HUES6 (cell line): ENCODE measurements at regions not wholly inside any gene's neighbourhood (a gene's known extent, or its start where the extent isn't known, plus 50 kb on each side); places are given as distances from the start of the nearest gene placed in this dataset.
A peak's percentile ranks its signal among the peaks of the same experiment; 100 is the strongest.
"Not testable (repeated sequence)": the region's sequence is repeated elsewhere in the genome, so short reads cannot be mapped to it uniquely, and the experiment has no call there.

Experiments used
- H3K27ac ChIP-seq: 2 replicates; pipeline ENCODE4 v1.7.0; 2013; ENCODE audit warnings: low read depth, mild to moderate bottlenecking, low read length, inconsistent platforms
- H3K27me3 ChIP-seq: 2 replicates; pipeline ENCODE4 v1.6.1; 2013; ENCODE audit warnings: low read length; ENCODE audit not compliant: control insufficient read depth, insufficient read depth
- H3K36me3 ChIP-seq: 2 replicates; pipeline ENCODE4 v1.6.1; 2013; ENCODE audit warnings: low read length; ENCODE audit not compliant: control insufficient read depth, insufficient read depth
- H3K4me1 ChIP-seq: 2 replicates; pipeline ENCODE4 v1.6.1; 2013; ENCODE audit warnings: low read length; ENCODE audit not compliant: control insufficient read depth, insufficient read depth
- H3K4me3 ChIP-seq: 2 replicates; pipeline ENCODE4 v1.5.1; 2013; ENCODE audit warnings: low read depth, low read length
- H3K9ac ChIP-seq: one replicate; pipeline ENCODE4 v1.6.1; 2013; ENCODE audit warnings: mild to moderate bottlenecking, low read length
- H3K9me3 ChIP-seq: 2 replicates; pipeline ENCODE4 v1.6.1; 2013; ENCODE audit warnings: low read depth, low read length; ENCODE audit not compliant: control insufficient read depth, insufficient read depth

DNA sequence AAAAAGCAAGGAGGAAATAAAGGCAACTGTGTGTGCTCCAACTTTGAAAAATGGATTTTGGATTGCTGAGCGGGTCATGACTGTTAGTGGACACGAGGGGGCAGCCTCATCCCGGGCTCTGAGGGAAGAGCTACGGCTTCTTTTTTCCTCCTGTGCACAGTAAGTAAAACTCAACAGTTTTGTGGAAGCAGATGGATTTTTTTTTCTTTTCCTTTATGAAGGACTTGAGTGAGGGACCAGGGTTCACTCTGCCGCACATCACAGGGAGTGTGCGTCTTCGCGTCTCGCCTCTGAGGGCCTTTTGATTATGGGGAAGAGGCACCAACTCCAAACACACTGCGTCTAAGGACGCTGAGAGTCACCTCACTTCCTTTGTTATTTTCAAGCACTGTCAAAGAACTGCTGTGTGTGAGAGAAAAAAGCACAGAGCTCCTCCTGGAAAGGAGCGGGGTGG, 80.3 kb upstream of the GOT2 start:
- H3K27ac ChIP-seq, result no peak overlapping the region
- H3K4me3 ChIP-seq, result peak overlapping the region; percentile 60

DNA sequence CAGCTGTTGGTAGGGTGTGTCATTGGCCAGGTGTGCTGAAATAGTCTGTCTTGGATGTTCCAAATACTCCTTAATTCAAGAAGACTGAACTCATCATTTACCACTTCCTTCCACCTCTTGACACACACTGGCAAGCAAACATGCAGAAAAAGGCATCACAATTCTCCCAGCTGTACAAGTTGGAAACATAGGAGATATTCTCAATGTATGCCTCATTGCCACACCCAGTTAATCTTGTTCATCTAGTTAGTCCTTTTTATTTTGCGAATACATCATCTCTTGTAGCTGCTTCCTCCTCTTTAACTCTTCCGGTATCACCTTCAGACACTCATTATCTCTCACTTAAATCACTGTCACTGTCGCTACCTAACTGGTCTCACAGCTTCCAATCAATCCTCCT, 75.1 kb upstream of the GOT2 start:
- Histone ChIP-seq H3K9me3 (peaks cover 11% of the 10 kb centered on the region), H3K27ac (no peak overlapping the region), H3K27me3 (no peaks in the 10 kb centered on the region), H3K4me3 (no peak overlapping the region), H3K9ac (no peak overlapping the region), H3K36me3 (no peaks in the 10 kb centered on the region), H3K4me1 (no peaks in the 10 kb centered on the region)

More for the DNA sequence above, 80.3 kb upstream of the GOT2 start:
- Histone ChIP-seq H3K9me3 (no peaks in the 10 kb centered on the region), H3K4me1 (peaks cover 3% of the 10 kb centered on the region; the same call in 1 of the 2 replicates), H3K9ac (peak overlapping the region; percentile 63), H3K27me3 (no peaks in the 10 kb centered on the region), H3K36me3 (no peaks in the 10 kb centered on the region)

DNA sequence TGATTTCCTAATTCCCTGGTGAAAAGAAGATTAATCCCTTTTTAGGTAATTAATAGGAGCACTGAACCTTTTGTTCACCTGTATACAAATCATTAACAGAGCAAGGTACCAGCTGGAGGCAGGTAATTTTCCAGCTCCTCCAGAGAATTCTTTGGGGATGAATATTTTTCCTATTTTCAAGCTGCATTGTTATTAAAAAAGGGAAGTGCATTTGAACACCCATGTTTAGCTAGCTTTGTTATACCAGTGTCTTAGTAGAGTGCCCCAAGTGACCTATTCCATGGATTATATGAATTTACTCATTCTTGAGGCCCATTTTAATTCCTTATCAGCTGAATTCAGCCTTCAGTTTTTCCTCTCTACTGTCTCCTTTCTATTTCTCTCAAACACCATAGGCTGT, 73.2 kb upstream of the GOT2 start:
- Histone ChIP-seq H3K9ac (no peak overlapping the region), H3K36me3 (no peaks in the 10 kb centered on the region), H3K9me3 (peaks cover 24% of the 10 kb centered on the region), H3K4me1 (no peaks in the 10 kb centered on the region), H3K27me3 (no peaks in the 10 kb centered on the region), H3K27ac (no peak overlapping the region), H3K4me3 (no peak overlapping the region)

DNA sequence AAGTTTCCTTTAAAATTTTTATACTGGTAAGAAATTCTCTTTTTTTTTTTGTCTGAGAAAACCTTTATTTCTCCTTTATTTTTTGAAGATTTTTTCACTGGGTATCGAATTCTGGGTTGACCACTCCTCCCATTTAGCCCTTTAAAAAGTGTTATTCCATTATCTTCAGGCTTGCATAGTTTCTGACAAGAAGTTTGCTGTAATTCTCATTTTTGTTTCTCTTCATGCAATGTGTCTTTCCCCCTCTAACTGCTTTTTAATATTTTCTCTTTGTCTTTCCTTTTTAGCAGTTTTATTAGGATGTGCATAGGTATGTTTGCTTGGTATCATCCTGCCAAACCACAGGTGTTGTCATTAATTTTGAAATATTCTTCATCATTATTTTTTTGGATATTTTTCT, 67.7 kb upstream of the GOT2 start:
- no peak overlapping the region for H3K9ac ChIP-seq
- no peaks in the 10 kb centered on the region for H3K27me3 ChIP-seq
- H3K4me3 ChIP-seq, result no peak overlapping the region
- peaks cover 31% of the 10 kb centered on the region for H3K9me3 ChIP-seq
- H3K36me3 ChIP-seq, result no peaks in the 10 kb centered on the region
- H3K27ac ChIP-seq, result no peak overlapping the region
- H3K4me1 ChIP-seq, result no peaks in the 10 kb centered on the region

DNA sequence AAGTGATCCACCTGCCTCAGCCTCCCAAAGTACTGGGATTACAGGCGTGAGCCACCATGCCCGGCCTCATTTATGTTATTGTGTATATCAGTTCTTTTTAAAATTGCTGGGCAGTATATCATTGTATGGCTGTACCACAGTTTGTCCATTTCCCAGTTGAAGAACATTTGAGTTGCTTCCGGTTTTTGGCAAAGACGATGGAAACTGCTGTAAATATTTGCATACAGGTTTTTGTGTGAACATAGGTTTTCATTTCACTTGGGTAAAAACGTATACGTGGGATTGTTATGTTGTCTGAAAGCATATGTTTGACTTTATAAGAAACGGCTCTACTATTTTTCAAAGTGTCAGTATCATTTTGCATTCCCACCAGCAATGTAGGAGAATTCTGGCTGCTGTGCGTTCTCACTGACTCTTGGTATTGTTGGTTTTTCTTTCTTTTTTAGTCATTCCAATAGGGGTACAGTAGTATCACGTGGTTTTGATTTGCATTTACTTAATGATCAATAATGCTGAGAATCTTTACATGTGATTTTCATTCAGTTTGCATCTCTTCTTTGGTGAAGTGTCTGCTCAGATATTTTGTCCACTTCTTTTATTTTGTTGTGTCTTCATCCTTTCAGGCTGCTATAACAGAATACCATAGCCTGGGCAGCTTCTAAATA, 63.2 kb upstream of the GOT2 start:
- Histone ChIP-seq H3K36me3 (no peaks in the 10 kb centered on the region), H3K27ac (no peak overlapping the region), H3K4me3 (no peak overlapping the region), H3K9me3 (peaks cover 7% of the 10 kb centered on the region), H3K27me3 (no peaks in the 10 kb centered on the region), H3K4me1 (peaks cover under 1% of the 10 kb centered on the region; the same call in 1 of the 2 replicates), H3K9ac (no peak overlapping the region)

DNA sequence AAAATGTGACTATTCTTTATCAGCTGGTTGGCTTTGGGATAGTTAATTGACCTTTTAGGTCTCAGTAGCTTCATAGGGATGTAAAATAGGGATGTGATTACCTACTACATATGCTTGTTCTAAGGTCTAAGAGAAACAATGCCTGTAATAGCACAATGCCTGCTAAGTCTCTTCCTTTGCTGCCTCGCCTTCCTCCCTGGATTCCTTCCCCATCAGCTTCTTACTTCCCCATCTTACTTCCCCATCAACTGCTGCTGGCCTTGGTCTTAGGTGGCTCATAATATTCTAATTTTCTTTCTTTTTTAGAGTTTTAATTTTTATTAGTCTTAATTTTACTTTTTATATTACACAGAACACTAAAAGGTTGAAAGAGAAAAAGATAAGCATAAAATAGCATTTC, 59.2 kb upstream of the GOT2 start:
- H3K9me3 ChIP-seq, result no peaks in the 10 kb centered on the region
- no peaks in the 10 kb centered on the region for H3K27me3 ChIP-seq
- H3K4me1 ChIP-seq, result peaks cover 8% of the 10 kb centered on the region; the same call in 1 of the 2 replicates
- H3K9ac ChIP-seq, result no peak overlapping the region
- H3K4me3 ChIP-seq, result no peak overlapping the region
- H3K27ac ChIP-seq, result no peak overlapping the region
- no peaks in the 10 kb centered on the region for H3K36me3 ChIP-seq

GRCh38 chr16:58792188-58792587, 58.1 kb upstream of the GOT2 start:
- H3K27me3 ChIP-seq, result no peaks in the 10 kb centered on the region
- H3K27ac ChIP-seq, result no peak overlapping the region
- H3K9ac ChIP-seq, result no peak overlapping the region
- peaks cover 8% of the 10 kb centered on the region; the same call in 1 of the 2 replicates for H3K4me1 ChIP-seq
- H3K36me3 ChIP-seq, result no peaks in the 10 kb centered on the region
- no peak overlapping the region for H3K4me3 ChIP-seq
- H3K9me3 ChIP-seq, result no peaks in the 10 kb centered on the region

DNA sequence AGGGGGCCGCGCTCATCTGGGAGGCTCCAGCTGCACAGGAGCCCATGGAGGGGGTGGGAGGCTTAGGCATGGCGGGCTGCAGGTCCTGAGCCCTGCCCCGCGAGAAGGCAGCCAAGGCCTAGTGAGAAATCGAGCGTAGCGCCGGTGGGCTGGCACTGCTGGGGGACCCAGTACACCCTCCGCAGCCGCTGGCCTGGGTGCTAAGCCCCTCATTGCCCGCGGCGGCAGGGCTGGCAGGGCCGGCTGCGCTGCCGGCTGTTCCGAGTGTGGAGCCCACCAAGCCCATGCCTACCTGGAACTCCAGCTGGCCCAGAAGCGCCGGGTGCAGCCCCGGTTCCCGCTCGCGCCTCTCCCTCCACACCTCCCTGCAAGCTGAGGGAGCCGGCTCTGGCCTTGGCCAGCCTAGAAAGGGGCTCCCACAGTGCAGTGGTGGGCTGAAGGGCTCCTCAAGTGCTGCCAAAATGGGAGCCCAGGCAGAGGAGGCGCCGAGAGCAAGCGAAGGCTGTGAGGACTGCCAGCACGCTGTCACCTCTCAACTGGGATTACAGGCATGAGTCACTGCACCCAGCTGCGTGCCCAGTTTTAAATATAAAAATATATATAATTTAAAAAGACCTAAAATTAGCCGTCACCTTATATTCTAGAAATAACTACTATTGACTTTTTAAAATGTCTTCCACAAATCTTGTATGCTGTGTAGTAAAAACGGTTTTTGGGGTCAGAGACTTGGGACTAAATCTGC, 56.9 kb upstream of the GOT2 start:
- not testable (repeated sequence) for H3K9ac ChIP-seq, H3K27ac ChIP-seq, H3K27me3 ChIP-seq, H3K4me1 ChIP-seq, H3K36me3 ChIP-seq, H3K9me3 ChIP-seq, H3K4me3 ChIP-seq

GRCh38 chr16:58789351-58789750, 55.2 kb upstream of the GOT2 start:
- Histone ChIP-seq H3K9ac (no peak overlapping the region), H3K27me3 (no peaks in the 10 kb centered on the region), H3K4me1 (peaks cover 8% of the 10 kb centered on the region; the same call in 1 of the 2 replicates), H3K27ac (no peak overlapping the region), H3K36me3 (no peaks in the 10 kb centered on the region), H3K9me3 (peaks cover 9% of the 10 kb centered on the region; the same call in 1 of the 2 replicates), H3K4me3 (no peak overlapping the region)
